HG02884 (cell line): ENCODE measurements at regions not wholly inside any gene's neighbourhood (a gene's known extent, or its start where the extent isn't known, plus 50 kb on each side); places are given as distances from the start of the nearest gene placed in this dataset.
A peak's percentile ranks its signal among the peaks of the same experiment; 100 is the strongest.

Experiments
- ATAC-seq: cut with Tn5 transposase; IDR thresholded peaks from one replicate; pipeline ENCODE4 v1.9.1; 2021; ENCODE audit warnings: mild to moderate bottlenecking, moderate library complexity; ENCODE audit not compliant: unreplicated experiment

- no peak for ATAC-seq
Measured at GRCh38 chr14:58780605-58781004, 142.8 kb downstream of the DACT1 start.

- no peak for ATAC-seq
Measured at GRCh38 chr14:58782011-58782410, 144.2 kb downstream of the DACT1 start.

GRCh38 chr14:58783792-58784511 lies 146.2 kb downstream of the DACT1 start:
- no peak for ATAC-seq

GRCh38 chr14:58784931-58785330 lies 147.2 kb downstream of the DACT1 start:
- no peak for ATAC-seq

- ATAC-seq: no peak
Measured at GRCh38 chr14:58785701-58786100, 147.9 kb downstream of the DACT1 start.

- ATAC-seq: no peak
Measured at GRCh38 chr14:58787592-58787991, 149.8 kb downstream of the DACT1 start.

- ATAC-seq: no peak
Measured at GRCh38 chr14:58788655-58789503, 151.1 kb downstream of the DACT1 start.

- ATAC-seq: no peak
Measured at GRCh38 chr14:58789736-58790135, 152.0 kb downstream of the DACT1 start.

- ATAC-seq: no peak
Measured at GRCh38 chr14:58792416-58792815, 154.7 kb downstream of the DACT1 start.

GRCh38 chr14:58793131-58793740 lies 155.5 kb downstream of the DACT1 start:
- ATAC-seq: no peak

GRCh38 chr14:58794993-58795762 lies 157.4 kb downstream of the DACT1 start:
- ATAC-seq: no peak

- ATAC-seq: peak; percentile 18
Measured at GRCh38 chr14:58796242-58797009, 158.7 kb downstream of the DACT1 start.

- ATAC-seq: peak; percentile 71
Measured at GRCh38 chr14:58797010-58797429, 159.3 kb downstream of the DACT1 start.

GRCh38 chr14:58798173-58798572 lies 160.4 kb downstream of the DACT1 start:
- no peak for ATAC-seq

- ATAC-seq: no peak
Measured at GRCh38 chr14:58801086-58801485, 163.3 kb downstream of the DACT1 start.

- no peak for ATAC-seq
Measured at GRCh38 chr14:58805057-58805456, 167.3 kb downstream of the DACT1 start.

- no peak for ATAC-seq
Measured at GRCh38 chr14:58805605-58806409, 168.0 kb downstream of the DACT1 start.

- ATAC-seq: no peak
Measured at GRCh38 chr14:58807191-58807590, 169.4 kb downstream of the DACT1 start.

GRCh38 chr14:58808828-58809227 lies 171.1 kb downstream of the DACT1 start:
- ATAC-seq: no peak
